ENCODE measurements at regions not wholly inside any gene's neighbourhood (a gene's known extent, or its start where the extent isn't known, plus 50 kb on each side); places are given as distances from the start of the nearest gene placed in this dataset.
"Not testable (repeated sequence)": the region's sequence is repeated elsewhere in the genome, so short reads cannot be mapped to it uniquely, and the experiment has no call there.

DNA sequence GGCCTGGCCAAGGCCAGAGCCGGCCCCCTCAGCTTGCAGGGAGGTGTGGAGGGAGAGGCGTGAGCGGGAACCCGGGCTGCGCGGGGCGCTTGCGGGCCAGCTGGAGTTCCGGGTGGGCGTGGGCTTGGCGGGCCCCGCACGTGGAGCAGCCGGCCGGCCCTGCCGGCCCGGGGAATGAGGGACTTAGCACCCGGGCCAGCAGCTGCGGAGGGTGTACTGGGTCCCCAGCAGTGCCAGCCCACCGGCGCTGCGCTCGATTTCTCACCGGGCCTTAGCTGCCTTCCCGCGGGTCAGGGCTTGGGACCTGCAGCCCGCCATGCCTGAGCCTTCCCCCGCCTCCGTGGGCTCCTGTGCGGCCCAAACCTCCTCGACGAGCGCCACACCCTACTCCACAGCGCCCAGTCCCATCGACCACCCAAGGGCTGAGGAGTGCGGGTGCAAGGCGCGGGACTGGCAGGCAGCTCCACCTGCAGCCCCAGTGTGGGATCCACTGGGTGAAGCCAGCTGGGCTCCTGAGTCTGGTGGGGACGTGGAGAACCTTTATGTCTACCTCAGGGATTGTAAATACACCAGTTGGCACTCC lies 1800.2 kb downstream of the MRPL39 start:
- TF ChIP-seq, protein P1, sequence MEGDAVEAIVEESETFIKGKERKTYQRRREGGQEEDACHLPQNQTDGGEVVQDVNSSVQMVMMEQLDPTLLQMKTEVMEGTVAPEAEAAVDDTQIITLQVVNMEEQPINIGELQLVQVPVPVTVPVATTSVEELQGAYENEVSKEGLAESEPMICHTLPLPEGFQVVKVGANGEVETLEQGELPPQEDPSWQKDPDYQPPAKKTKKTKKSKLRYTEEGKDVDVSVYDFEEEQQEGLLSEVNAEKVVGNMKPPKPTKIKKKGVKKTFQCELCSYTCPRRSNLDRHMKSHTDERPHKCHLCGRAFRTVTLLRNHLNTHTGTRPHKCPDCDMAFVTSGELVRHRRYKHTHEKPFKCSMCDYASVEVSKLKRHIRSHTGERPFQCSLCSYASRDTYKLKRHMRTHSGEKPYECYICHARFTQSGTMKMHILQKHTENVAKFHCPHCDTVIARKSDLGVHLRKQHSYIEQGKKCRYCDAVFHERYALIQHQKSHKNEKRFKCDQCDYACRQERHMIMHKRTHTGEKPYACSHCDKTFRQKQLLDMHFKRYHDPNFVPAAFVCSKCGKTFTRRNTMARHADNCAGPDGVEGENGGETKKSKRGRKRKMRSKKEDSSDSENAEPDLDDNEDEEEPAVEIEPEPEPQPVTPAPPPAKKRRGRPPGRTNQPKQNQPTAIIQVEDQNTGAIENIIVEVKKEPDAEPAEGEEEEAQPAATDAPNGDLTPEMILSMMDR (IDR thresholded peaks at IDR 0.05), result not testable (repeated sequence)
- TF ChIP-seq EP300, POLR2A (IDR thresholded peaks at IDR 0.05): not testable (repeated sequence)
